IMR-90 (cell line): ENCODE measurements at regions not wholly inside any gene's neighbourhood (a gene's known extent, or its start where the extent isn't known, plus 50 kb on each side); places are given as distances from the start of the nearest gene placed in this dataset.

ENCODE experiments used
- ATAC-seq: fragments of 200-7000 bp; cut with Tn5 transposase; 2 replicates; pipeline ENCODE4 v1.9.1; 2020; ENCODE audit warnings: low read depth, mild to moderate bottlenecking, moderate library complexity
- BruUV-seq: library from RNA; stranded (reverse); fragments of 400-500 nt; replicated peaks from 2 replicates; lab custom pipeline; 2021; lab: Mats Ljungman, UMichigan
- CTCF ChIA-PET: fragments of 300-600 bp; formaldehyde crosslinking; extraction: SDS; loops from one replicate; lab custom pipeline; 2021; ENCODE audit warnings: antibody characterized with exemption; lab: Yijun Ruan, JAX
- POLR2A ChIA-PET: fragments of 300-600 bp; sonication (Branson Sonifier 250); formaldehyde crosslinking; loops from one replicate; lab custom pipeline; 2022; ENCODE audit warnings: antibody characterized with exemption; ENCODE audit not compliant: unreplicated experiment; lab: Charles Lee
- DNase-seq: peaks from one replicate; pipeline ENCODE4 v3.0.0; 2013
- H2AFZ ChIP-seq: replicated peaks from 2 replicates; pipeline ENCODE3; 2013; ENCODE audit warnings: low read length, mild to moderate bottlenecking; ENCODE audit not compliant: poor library complexity
- H2AK5ac ChIP-seq: 2 replicates; pipeline ENCODE4 v1.6.1; 2013; ENCODE audit warnings: low read depth, low read length, inconsistent platforms
- H2AK9ac ChIP-seq: replicated peaks from 2 replicates; pipeline ENCODE3; 2013; ENCODE audit warnings: mild to moderate bottlenecking, low read depth, low read length, moderate library complexity; ENCODE audit not compliant: poor library complexity
- H2BK120ac ChIP-seq: 2 replicates; pipeline ENCODE4 v1.6.1; 2013; ENCODE audit warnings: low read depth, low read length, inconsistent platforms
- H2BK15ac ChIP-seq: 3 replicates; pipeline ENCODE4 v1.6.1; 2013; ENCODE audit warnings: low read depth, low read length, inconsistent platforms
- H2BK20ac ChIP-seq: 2 replicates; pipeline ENCODE4 v1.6.1; 2013; ENCODE audit warnings: low read depth, mild to moderate bottlenecking, inconsistent platforms, low read length, moderate library complexity
- H2BK5ac ChIP-seq: 2 replicates; pipeline ENCODE4 v1.6.1; 2013; ENCODE audit warnings: mild to moderate bottlenecking, low read depth, low read length, inconsistent platforms; ENCODE audit not compliant: poor library complexity, severe bottlenecking
- H3K14ac ChIP-seq: replicated peaks from 2 replicates; pipeline ENCODE4 v1.6.1; 2013; ENCODE audit warnings: low read depth, low read length, inconsistent platforms
- H3K18ac ChIP-seq: 2 replicates; pipeline ENCODE4 v1.6.1; 2013; ENCODE audit warnings: low read depth, low read length, control low read depth
- H3K23ac ChIP-seq: 2 replicates; pipeline ENCODE4 v1.6.1; 2013; ENCODE audit warnings: low read depth, low read length, inconsistent platforms
- H3K27ac ChIP-seq: 2 replicates; pipeline ENCODE4 v1.5.1; 2013; ENCODE audit warnings: mild to moderate bottlenecking, control low read depth, low read length; ENCODE audit not compliant: insufficient read depth
- H3K27me3 ChIP-seq: 2 replicates; pipeline ENCODE4 v1.6.1; 2013; ENCODE audit warnings: low read length; ENCODE audit not compliant: control insufficient read depth, insufficient read depth
- H3K36me3 ChIP-seq: 2 replicates; pipeline ENCODE4 v1.6.1; 2013; ENCODE audit warnings: low read length, mixed read lengths; ENCODE audit not compliant: control insufficient read depth, insufficient read depth
- H3K4ac ChIP-seq: 2 replicates; pipeline ENCODE4 v1.6.1; 2013; ENCODE audit warnings: low read depth, low read length, inconsistent platforms
- H3K4me1 ChIP-seq: 2 replicates; pipeline ENCODE4 v1.6.1; 2013; ENCODE audit warnings: low read length, mixed read lengths; ENCODE audit not compliant: control insufficient read depth, insufficient read depth
- H3K4me2 ChIP-seq: 2 replicates; pipeline ENCODE4 v1.6.1; 2013; ENCODE audit warnings: low read depth, mild to moderate bottlenecking, control low read depth, low read length, moderate library complexity
- H3K4me3 ChIP-seq: 2 replicates; pipeline ENCODE4 v1.5.1; 2013; ENCODE audit warnings: low read depth, mild to moderate bottlenecking, control low read depth, low read length, moderate library complexity; ENCODE audit not compliant: insufficient read depth
- H3K56ac ChIP-seq: 2 replicates; pipeline ENCODE4 v1.6.1; 2013; ENCODE audit warnings: low read length, inconsistent platforms; ENCODE audit not compliant: insufficient read depth; ENCODE audit errors: extremely low read depth
- H3K79me1 ChIP-seq, 2 experiments: 2 replicates each; pipeline ENCODE4 v1.6.1; 2013; ENCODE audit warnings: low read length in 2 of 2, inconsistent platforms in 1 of 2, low read depth in 1 of 2
- H3K9ac ChIP-seq: 2 replicates; pipeline ENCODE4 v1.6.1; 2013; ENCODE audit warnings: low read depth, low read length, control low read depth
- H3K9me1 ChIP-seq: 2 replicates; pipeline ENCODE4 v1.6.1; 2013; ENCODE audit warnings: low read length, inconsistent platforms; ENCODE audit not compliant: insufficient read depth
- H3K9me3 ChIP-seq: 2 replicates; pipeline ENCODE4 v1.6.1; 2013; ENCODE audit warnings: low read length; ENCODE audit not compliant: control insufficient read depth, insufficient read depth
- H4K20me1 ChIP-seq: 2 replicates; pipeline ENCODE4 v1.6.1; 2013; ENCODE audit warnings: low read length, inconsistent platforms; ENCODE audit not compliant: insufficient read depth
- H4K5ac ChIP-seq: 2 replicates; pipeline ENCODE4 v1.6.1; 2013; ENCODE audit warnings: mild to moderate bottlenecking, low read depth, low read length, control low read depth
- H4K8ac ChIP-seq, 2 experiments: 2 replicates each; pipeline ENCODE4 v1.6.1; 2013; ENCODE audit warnings: low read depth in 2 of 2, low read length in 2 of 2, control low read depth in 1 of 2, inconsistent platforms in 1 of 2
- H4K91ac ChIP-seq: 2 replicates; pipeline ENCODE4 v1.6.1; 2013; ENCODE audit warnings: low read depth, low read length, inconsistent platforms; ENCODE audit not compliant: insufficient read depth
- BHLHE40 ChIP-seq: fragments of 150-350 bp; IDR thresholded peaks from 2 replicates; pipeline ENCODE4 v1.6.1; 2016; ENCODE audit warnings: mild to moderate bottlenecking, low read depth, low read length
- CEBPB ChIP-seq: IDR thresholded peaks from 2 replicates; pipeline ENCODE4 v1.6.1; 2012; ENCODE audit warnings: low read depth, low read length, improper control_type of control experiment
- CHD1 ChIP-seq: IDR thresholded peaks from 2 replicates; pipeline ENCODE4 v1.6.1; 2012; ENCODE audit warnings: low read depth, low read length, improper control_type of control experiment
- ELK1 ChIP-seq: fragments of 150-350 bp; IDR thresholded peaks from 2 replicates; pipeline ENCODE4 v1.6.1; 2016; ENCODE audit warnings: low read depth, mild to moderate bottlenecking, low read length, moderate library complexity, borderline replicate concordance
- FOS ChIP-seq: fragments of 150-350 bp; IDR thresholded peaks from 2 replicates; pipeline ENCODE4 v1.6.1; 2016; ENCODE audit warnings: low read depth, low read length
- MAFK ChIP-seq: IDR thresholded peaks from 2 replicates; pipeline ENCODE4 v1.6.1; 2012; ENCODE audit warnings: low read depth, low read length, improper control_type of control experiment
- MAZ ChIP-seq: IDR thresholded peaks from 2 replicates; pipeline ENCODE4 v1.6.1; 2012; ENCODE audit warnings: low read depth, mild to moderate bottlenecking, low read length, improper control_type of control experiment, moderate library complexity, borderline replicate concordance
- NFE2L2 ChIP-seq: fragments of 150-350 bp; IDR thresholded peaks from 2 replicates; pipeline ENCODE4 v1.6.1; 2016; ENCODE audit warnings: low read depth, mild to moderate bottlenecking, low read length
- POLR2A ChIP-seq: IDR thresholded peaks from 2 replicates; pipeline ENCODE4 v1.6.1; 2012; ENCODE audit warnings: mild to moderate bottlenecking, low read depth, low read length
- RCOR1 ChIP-seq: IDR thresholded peaks from 2 replicates; pipeline ENCODE4 v1.6.1; 2012; ENCODE audit warnings: mild to moderate bottlenecking, low read length, improper control_type of control experiment; ENCODE audit not compliant: insufficient replicate concordance
- RFX5 ChIP-seq: IDR thresholded peaks from 2 replicates; pipeline ENCODE4 v1.8.0; 2012; ENCODE audit warnings: low read depth, mild to moderate bottlenecking, low read length, moderate library complexity
- SMC3 ChIP-seq: fragments of 150-350 bp; IDR thresholded peaks from 2 replicates; pipeline ENCODE4 v1.6.1; 2016; ENCODE audit warnings: low read depth, mild to moderate bottlenecking, antibody characterized with exemption, low read length, moderate library complexity
- WGBS, 2 experiments: methylation state at CpG; one replicate each; pipeline versions ENCODE4 v1.1.5 to v1.1.7; 2013; ENCODE audit warnings: missing lambda C conversion rate in 2 of 2; ENCODE audit not compliant: insufficient read length in 1 of 2; ENCODE audit errors: extremely low coverage in 2 of 2; 5-methylcytosine and 5-hydroxymethylcytosine counted together
- dilution Hi-C: fragments of 300-500 bp; cut with HindIII; formaldehyde crosslinking; loops from one replicate; pipeline ENCODE4 v1.14.3; 2018; ENCODE audit warnings: low sequenced_read_pairs; ENCODE audit not compliant: unreplicated experiment
- in situ Hi-C: fragments of 300-500 bp; cut with MboI; formaldehyde crosslinking; loops from 3 replicates; pipeline ENCODE4 v1.14.3; 2019; ENCODE audit warnings: low sequenced_read_pairs, inconsistent platforms, mixed read lengths
- intact Hi-C: fragments of 100-400 bp; cut with micrococcal nuclease; formaldehyde crosslinking; loops from 2 replicates; pipeline ENCODE4 v1.10.0; 2022
- TF ChIP-seq, protein P1 (sequence below): fragments of 150-350 bp; IDR thresholded peaks from 2 replicates; pipeline ENCODE4 v1.6.1; 2017; ENCODE audit warnings: mild to moderate bottlenecking, antibody characterized with exemption, low read length, low read depth
- TF ChIP-seq, protein P2 (sequence below): conservative IDR thresholded peaks from 2 replicates; pipeline ENCODE4 v1.5.1; 2012; ENCODE audit warnings: mild to moderate bottlenecking, low read depth, low read length, improper control_type of control experiment

- Histone ChIP-seq H3K4me2 (no peak overlapping the region), H4K5ac (no peak overlapping the region), H2BK5ac (no peak overlapping the region), H3K56ac (no peak overlapping the region), H3K36me3 (no peaks in the 10 kb centered on the region), H3K9ac (no peak overlapping the region), H2BK120ac (no peak overlapping the region), H3K23ac (no peak overlapping the region), H3K27me3 (0 out of 2 replicates have a peak, but pooled peaks cover 2% of the 10 kb centered on the region), H2BK15ac (no peak overlapping the region), H3K4ac (no peak overlapping the region), H3K9me3 (no peaks in the 10 kb centered on the region; the same call in 1 of the 2 replicates), H4K91ac (no peak overlapping the region), H2BK20ac (no peak overlapping the region), H3K18ac (no peak overlapping the region), H2AFZ (no peak overlapping the region), H3K4me3 (no peak overlapping the region), H4K20me1 (no peaks in the 10 kb centered on the region), H3K27ac (no peak overlapping the region), H3K9me1 (no peaks in the 10 kb centered on the region), H4K8ac (no peak overlapping the region), H2AK9ac (no peak overlapping the region), H3K4me1 (no peaks in the 10 kb centered on the region; the same call in 1 of the 2 replicates), H3K14ac (no peak overlapping the region), H3K79me1 (no peaks in the 10 kb centered on the region), H2AK5ac (no peak overlapping the region)
- CTCF ChIA-PET: no interaction called here
- dilution Hi-C loops (no loop called here), intact Hi-C loops (no loop called here), in situ Hi-C loops (no loop called here)
- POLR2A ChIA-PET: no interaction called here
- 17% methylated on average over 1 of the region's 4 CpGs; no CpG with 5 or more reads in 1 of the 2 experiments for WGBS, 2 experiments
- TF ChIP-seq CEBPB (no peak), MAZ (no peak), SMC3 (no peak), MAFK (no peak), FOS (no peak), ELK1 (no peak), BHLHE40 (no peak), POLR2A (no peak), NFE2L2 (no peak), RCOR1 (no peak), CHD1 (no peak), RFX5 (no peak)
- TF ChIP-seq, protein P1, sequence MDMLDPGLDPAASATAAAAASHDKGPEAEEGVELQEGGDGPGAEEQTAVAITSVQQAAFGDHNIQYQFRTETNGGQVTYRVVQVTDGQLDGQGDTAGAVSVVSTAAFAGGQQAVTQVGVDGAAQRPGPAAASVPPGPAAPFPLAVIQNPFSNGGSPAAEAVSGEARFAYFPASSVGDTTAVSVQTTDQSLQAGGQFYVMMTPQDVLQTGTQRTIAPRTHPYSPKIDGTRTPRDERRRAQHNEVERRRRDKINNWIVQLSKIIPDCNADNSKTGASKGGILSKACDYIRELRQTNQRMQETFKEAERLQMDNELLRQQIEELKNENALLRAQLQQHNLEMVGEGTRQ: no peak
- TF ChIP-seq, protein P2, sequence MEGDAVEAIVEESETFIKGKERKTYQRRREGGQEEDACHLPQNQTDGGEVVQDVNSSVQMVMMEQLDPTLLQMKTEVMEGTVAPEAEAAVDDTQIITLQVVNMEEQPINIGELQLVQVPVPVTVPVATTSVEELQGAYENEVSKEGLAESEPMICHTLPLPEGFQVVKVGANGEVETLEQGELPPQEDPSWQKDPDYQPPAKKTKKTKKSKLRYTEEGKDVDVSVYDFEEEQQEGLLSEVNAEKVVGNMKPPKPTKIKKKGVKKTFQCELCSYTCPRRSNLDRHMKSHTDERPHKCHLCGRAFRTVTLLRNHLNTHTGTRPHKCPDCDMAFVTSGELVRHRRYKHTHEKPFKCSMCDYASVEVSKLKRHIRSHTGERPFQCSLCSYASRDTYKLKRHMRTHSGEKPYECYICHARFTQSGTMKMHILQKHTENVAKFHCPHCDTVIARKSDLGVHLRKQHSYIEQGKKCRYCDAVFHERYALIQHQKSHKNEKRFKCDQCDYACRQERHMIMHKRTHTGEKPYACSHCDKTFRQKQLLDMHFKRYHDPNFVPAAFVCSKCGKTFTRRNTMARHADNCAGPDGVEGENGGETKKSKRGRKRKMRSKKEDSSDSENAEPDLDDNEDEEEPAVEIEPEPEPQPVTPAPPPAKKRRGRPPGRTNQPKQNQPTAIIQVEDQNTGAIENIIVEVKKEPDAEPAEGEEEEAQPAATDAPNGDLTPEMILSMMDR: no peak
- BruUV-seq: no TSS peak
- ATAC-seq: no peak
- no peak for DNase-seq
Measured at GRCh38 chr18:11284811-11285210, 135.4 kb upstream of the PIEZO2 start.
